KBM-7 (cell line): ENCODE measurements at regions not wholly inside any gene's neighbourhood (a gene's known extent, or its start where the extent isn't known, plus 50 kb on each side); places are given as distances from the start of the nearest gene placed in this dataset.

Source experiments
- DNase-seq: peaks from one replicate; pipeline ENCODE4 v3.0.0-alpha.2; 2015
- in situ Hi-C: fragments of 300-500 bp; cut with MboI; formaldehyde crosslinking; loops from 2 replicates; pipeline ENCODE4 v1.14.3; 2020; ENCODE audit warnings: low sequenced_read_pairs, low pct_unique_long_range_greater_than_20kb, mixed read lengths

DNA sequence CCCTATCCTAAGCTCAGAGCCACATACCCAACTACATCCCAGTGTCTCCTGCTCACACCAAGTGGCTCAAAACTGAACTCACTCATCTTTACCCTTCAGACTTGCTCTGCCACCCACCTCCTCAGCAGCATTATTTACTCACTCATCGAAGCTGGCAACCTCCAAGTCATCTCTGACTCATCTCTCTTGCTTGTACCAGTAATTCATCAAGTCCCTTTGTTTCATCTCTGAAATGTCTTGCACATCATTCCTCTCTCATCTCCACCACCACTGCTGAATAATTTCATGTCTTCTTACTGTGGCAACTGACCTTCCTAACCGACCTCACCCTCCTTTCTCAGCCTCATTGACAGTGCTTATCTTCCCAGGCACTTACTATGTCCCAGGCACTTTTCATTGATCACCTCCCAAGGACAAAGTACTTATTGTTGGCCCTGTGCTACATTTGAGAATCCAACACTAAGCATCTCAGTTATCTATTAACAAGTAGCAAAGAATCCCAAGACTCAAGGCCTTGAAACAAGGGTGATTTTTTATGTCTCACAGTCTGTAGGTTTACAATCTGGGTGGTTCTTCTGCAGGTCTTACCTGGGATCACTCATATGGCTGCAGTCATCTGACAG, 82.0 kb downstream of the MRPL46 start:
- DNase-seq: no peak
- in situ Hi-C loops: no loop called here

DNA sequence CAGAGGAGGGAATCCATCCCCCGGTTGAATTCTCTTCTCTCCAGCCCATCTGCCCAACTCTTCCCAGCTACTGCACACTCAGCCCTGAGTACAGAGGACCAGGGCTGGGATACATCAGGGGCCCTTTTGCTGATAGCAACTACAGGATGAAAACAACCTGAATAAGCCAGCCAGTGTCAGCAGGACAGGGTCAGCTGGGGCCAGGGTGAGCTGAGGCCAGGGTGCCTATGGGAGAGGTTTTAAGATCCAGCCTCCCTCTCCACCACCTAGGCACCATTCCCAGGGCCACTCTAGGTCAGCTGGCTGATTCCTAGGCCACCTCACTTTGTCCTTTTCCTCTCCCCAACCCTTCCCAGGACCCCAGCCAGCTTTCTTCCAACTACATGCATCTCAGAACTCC, 83.8 kb downstream of the MRPL46 start:
- DNase-seq: no peak
- in situ Hi-C loops: no loop called here

DNA sequence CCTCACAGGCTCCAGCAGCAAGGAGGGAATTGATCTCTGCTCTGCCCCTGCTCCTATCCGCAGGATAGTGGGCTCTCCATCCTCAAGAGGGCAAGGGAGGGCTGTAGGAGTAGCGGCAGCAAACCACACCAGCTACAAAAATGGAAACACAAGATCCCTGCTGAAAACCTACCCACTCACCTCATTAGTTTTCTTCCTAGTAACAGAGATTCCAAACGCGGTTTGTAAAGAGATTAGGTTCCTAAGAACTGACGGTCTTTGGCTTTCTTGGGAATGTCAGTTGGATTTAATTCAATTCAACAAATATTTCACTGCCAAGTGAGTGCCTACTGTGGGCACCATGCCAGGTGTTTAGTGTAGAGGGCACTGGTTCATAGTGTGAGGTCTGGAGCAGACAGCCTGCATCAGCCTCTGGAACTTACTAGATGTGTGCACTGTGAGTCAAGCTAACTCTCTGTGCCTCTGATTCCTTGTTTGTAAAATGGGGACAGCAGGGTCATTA, 84.7 kb downstream of the MRPL46 start:
- no peak for DNase-seq
- in situ Hi-C loops: no loop called here

DNA sequence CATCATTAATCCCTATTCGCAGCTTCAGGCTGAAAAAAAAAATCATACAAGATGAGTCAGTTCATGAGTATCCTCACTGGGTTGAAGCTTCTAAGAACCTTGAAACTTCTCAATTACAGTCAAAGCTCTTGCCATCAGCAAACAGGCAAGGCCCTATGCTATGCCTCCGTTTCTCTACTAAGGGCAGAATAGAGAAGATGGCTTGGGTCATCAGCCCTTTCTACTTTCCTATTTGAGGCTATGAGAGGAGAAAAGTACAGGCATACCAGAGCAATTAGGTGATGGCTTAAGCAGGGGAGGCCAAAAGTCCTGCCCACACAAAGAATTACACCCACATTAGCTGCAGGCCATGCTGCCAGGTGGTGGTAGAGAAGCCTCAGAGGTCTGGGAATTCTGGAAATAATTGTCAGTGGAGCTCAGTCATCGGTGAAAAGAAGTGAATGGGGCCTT, 89.0 kb downstream of the MRPL46 start:
- no peak for DNase-seq
- in situ Hi-C loops: no loop called here

DNA sequence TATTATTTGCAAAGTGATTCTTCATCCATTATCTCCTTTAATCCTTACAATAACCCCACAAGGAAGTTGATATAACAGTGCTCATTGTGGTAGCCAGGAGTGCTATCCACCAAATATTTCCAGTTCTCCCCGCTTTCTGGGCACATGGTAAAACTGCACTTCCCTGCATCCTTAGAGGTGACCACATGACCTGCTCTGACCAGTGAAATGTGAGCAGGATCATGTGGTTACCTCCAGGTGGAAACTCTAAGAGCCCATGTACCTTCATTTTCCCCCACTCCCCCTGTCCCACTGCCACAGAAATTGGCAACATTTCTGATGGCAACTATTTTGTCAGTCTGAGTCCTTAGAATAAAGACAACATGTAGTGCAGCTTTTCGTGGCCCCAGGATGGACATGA, 89.7 kb downstream of the MRPL46 start:
- in situ Hi-C loops: no loop called here
- no peak for DNase-seq

DNA sequence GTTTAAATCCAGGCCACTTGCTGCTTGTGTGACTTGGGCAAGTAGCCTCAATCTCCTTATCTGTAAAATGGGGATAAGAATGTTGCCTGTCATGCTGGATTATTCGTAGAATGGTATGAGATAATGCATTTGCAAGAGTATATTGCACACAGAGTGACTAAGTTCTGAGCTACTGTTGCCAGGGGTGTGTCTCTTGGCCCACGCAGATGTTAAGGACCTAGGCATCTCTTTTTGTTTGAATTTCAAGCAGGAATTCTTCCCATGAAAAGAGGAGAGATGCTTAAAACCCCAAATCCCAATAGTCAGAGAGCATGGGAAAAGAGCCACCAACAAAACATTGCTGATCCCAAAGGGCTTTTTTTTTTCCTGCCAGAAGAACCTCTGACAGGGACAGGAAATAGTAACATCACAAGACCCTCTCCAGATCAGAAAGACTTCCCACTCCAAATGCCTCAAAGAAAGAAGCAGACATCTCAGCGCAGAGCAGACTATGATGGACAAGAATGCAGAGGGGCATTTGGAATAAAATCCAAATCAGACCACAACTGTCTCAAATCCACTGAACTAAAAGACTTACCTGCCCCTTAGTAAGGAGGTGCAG, 90.5 kb downstream of the MRPL46 start:
- in situ Hi-C loops: no loop called here
- DNase-seq: no peak

DNA sequence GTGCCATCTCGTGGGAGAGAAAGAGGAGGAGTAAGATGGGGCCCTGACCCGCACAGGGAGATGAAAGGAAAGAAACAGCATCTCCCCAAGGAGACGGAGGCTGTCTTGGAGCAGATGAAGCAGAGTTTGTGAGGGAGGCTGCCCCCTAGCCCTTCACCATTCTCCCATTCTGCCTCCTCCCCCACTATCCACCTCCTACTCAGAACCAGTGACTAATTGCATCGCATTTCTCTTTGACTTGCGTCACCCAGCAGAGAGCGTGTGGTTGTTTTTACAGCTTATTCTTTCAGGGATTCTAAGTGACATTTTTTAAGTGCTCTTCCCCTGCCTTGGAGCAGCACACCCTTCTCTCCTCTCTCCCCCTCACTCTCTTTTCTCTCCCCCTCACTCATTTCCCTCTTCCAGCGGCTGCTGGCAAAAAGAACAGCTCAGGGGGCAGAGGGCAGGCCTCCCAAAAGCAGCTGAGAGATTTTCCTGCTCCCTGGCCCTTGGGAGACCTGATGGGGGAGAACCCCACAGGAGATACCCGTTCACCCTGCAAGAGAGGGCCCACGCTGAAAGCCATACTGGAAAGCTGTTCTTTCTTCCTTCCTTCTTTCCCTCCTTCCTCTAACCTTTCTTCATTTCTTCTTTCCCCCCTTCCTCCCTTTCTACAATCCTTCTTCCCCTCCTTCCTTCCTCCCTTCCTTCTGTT, 91.8 kb downstream of the MRPL46 start:
- in situ Hi-C loops: no loop called here

DNA sequence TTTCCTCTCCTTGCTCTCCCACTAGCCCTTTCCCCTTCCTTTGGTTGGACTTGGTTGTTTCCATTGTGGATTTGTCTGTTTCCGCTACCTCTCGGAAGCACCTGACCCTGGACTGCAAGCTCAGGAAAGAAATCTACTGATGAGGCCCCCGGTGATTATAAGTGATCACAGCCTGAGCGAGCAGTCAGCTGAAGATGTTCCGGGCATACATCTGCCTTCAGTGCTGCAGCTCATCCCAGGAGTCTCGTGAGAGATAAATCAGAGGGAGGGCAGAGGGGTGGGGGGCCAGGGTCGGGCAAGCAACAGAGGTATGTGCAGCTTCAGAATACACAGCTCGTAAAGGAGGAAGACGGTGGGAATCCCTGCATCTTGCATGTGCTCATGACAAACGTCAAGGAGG, 102.1 kb downstream of the MRPL46 start:
- DNase-seq: no peak
- in situ Hi-C loops: no loop called here

More for the DNA sequence above, 91.8 kb downstream of the MRPL46 start:
- DNase-seq: no peak

DNA sequence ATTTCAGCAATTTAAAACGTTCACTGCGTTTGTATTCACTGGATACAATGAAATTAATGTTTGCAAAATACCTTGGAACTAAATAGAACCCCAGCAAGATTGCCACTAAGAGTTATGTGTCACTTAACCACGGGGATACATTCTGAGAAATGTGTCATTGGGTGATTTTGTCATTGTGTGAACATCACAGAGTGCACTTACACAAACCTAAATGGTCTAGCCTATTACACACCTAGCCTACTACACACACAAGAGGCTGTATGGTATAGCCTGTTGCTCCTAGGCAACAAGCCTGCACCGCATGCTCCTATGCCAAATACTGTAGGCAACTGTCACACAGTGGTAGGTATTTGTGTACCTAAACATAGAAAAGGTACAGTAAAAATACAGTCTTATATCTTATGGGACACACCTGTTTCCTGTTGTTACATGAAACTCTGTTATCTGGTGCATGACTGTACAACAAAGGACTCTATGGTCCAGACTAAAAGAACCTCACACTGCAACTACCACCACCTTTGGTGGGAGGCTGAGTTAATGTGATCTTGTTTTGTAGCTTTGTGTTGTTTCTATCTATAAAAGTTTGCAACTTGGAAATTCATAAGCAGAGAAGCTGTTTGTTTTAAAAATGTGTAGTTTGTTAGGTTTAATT, 92.2 kb upstream of the NTRK3 start:
- no peak for DNase-seq
- in situ Hi-C loops: no loop called here

DNA sequence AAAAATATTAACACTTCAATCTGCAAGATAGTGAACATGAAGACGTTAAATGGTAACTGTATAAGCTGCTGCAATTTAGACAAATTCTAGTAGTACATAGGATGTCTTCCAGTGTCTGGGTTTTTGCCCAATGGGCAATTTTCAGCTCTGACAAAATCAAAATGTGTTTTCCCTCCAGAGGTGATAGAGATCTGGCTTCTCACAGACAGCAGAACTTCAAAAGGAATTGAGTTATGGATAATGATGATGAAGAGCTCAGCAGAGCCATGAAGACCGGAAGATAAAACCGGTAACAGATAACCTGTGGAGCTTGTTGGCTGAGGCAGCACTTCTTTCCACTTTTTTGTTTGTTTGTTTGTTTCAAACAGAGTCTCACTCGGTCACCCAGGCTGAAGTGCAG, 89.4 kb upstream of the NTRK3 start:
- in situ Hi-C loops: no loop called here
- no peak for DNase-seq

DNA sequence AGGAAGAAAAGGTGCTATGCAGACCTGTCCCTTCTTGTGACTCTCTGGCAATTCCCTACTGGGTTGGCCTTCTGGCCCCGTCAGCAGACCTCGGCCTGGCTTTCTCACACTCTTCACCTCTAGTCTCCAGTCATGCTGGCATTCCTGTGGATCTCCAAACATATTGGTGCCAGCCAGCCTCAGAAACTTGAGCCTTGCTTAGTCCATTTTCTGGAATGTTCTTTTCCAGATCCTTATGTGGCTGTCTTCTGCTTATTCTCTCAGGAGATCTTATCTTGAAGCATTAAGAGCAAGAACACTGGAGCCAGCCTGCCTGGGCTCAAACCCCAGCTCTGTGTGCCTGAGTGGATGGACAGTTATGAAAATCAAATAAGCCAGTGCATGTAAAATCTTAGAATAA, 88.2 kb upstream of the NTRK3 start:
- no peak for DNase-seq
- in situ Hi-C loops: no loop called here

DNA sequence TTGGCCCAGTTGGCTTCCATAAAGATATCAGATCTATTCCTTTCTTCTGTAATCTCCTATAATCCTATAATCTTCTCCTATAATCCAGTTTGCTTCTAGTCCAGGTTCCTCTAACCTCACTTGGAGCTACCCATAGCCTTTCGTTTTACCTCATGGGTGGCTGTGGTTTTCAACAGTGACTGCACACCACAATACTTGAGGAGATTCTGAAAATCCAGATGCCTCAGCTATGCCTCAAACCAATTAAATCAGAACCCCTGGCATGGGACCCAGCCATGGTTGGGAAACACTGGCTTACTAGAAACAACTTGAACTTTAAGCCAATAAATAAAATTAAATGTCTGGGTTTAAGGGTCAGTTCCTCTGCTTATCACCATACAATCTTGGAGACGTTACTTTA, 86.1 kb upstream of the NTRK3 start:
- DNase-seq: no peak
- in situ Hi-C loops: no loop called here

DNA sequence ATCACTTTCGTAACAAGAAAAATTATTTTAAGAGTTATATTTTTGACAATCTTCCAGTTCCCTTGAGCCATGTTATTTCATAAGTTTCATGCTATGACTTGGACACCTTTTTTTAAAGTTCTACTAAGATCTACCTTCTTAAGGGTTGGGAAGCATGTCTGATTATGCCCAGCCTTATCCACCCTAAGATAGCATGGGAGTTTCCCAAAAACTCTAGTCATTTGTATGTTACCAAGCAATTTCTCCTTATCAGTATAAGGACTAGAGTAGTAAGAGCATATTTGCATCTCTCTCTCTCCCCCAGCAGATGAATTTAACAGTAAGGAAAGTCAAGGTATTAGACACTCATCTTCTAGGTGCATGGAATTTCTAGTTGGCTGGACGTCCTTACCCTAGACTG, 85.1 kb upstream of the NTRK3 start:
- in situ Hi-C loops: no loop called here

DNA sequence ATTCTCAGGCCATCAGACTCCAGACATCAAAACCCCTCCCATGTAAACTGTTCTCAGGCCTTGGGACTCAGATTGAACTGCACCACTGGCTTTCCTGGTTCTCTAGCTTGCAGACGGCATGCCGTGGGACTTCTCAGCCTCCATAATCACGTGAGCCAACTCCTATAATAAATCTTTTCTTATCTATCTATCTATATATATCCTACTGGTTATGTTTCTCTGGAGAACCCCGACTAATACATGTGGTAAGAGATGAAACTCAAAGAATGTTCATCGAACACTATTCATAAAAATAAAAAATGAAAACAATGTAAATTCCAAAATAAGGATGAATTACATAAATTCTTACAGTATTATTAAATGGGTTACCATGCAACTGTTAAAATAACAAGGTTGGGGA, 84.5 kb upstream of the NTRK3 start:
- in situ Hi-C loops: no loop called here
- DNase-seq: no peak

More for the DNA sequence above, 85.1 kb upstream of the NTRK3 start:
- no peak for DNase-seq

DNA sequence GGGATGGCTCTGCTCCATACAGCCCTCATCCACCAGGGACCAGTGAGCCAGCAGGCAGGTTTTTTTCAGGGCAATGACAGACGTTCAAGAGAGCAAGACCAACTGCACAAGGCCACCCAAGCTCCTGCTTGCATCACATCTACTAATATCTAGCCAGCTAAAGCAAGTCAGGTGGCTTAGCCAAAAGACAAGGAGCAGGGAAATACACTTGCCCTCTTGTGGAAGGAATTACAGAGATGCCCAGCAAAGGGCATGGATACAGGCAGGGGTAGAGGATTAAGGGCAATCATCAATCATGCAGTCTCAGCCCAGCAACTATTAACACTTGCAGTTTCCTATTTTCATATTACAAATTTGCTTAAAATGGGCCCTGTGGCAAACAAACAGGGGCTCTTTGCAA, 81.5 kb upstream of the NTRK3 start:
- no peak for DNase-seq
- in situ Hi-C loops: no loop called here

DNA sequence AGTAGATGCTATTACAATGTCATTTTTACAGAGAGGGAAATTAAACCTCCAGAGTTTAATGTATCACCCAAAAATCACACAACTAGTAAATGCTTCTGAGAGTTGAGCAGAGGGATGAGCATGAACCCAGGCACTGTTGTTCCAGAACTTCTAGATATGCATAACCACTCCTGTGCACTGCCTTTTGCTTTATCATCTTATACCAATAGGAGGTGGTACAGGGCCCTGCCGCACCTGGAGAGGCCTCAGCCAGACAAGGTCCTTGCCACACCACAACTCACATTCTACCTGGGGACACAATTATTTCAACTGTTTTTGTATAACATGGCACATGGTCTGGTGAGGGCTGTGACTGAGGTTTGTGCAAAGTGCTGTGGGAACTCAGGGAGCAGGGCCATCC, 78.5 kb upstream of the NTRK3 start:
- in situ Hi-C loops: no loop called here
- DNase-seq: no peak

DNA sequence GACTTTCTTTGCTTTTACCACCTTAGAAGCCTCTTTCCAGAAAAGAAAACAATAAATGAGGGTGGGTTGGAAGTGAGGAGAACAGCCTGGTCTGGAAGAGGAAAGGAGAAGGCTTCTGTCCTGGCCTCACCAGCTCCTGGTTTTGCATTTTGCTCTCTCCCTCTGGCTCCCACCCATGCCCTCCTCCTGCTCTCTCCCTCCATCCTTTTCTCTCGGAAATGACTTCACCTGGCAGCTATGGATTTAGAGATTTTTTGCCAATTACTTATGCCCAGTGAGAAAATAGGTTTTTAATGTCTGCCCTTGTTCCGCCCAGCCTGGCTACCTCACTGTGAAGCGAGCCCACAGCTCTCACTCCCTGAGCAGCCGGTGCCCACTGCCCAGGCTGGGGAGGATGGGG, 77.9 kb upstream of the NTRK3 start:
- in situ Hi-C loops: no loop called here
- no peak for DNase-seq

DNA sequence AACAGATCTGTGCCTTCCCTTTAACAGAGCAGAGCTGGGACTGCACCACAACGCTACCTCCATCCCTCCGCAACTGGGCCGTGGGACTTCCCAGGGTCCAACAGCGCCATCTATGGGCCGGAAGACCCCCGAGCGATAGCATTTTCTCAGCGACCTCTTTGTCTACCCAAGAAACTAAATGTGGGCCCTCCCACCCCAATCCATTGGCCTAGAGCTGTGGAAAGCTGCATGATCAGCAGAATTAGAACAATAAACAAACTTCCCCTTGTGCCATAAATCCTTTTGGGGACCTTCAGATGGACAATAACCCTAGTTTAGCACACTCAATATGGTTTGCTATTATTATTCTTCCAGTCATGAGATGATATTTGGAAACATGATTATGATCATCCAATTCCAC, 74.8 kb upstream of the NTRK3 start:
- in situ Hi-C loops: no loop called here
- peak; percentile 56 for DNase-seq

DNA sequence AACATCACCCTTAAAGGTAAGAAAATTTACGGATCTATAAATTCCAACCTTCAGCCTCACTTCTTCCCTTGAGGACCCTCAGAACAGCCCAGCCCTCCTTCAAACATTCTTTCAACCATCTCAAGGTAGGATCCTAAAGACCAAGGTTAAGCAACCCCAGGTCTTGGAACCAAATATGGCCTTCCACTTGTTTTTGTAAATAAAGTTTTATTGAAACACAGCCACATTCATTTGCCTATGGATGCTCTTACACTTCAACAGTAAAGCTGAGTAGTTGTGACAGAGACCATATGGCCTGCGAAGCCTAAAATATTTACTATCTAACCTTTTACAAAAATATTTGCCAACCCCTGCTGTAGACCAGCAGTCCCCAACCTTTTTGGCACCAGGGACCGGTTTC, 70.4 kb upstream of the NTRK3 start:
- in situ Hi-C loops: no loop called here

DNA sequence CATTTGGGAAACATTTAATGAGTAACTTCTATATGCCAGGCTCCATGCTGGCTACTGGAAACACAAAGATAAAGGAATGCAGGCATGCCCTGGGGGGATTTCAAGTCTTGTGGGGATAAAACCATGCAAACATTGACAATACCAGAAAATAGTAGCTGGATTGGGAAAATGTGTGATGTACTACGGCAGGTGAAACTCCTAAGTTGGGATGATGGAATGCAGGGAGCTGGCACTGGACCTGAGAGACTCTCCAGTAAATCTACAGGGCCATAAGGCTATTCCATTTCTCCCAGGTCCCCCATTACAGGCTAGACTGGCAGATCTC, 68.2 kb upstream of the NTRK3 start:
- no peak for DNase-seq
- in situ Hi-C loops: no loop called here

More for the DNA sequence above, 70.4 kb upstream of the NTRK3 start:
- DNase-seq: no peak
